ENCODE measurements at regions not wholly inside any gene's neighbourhood (a gene's known extent, or its start where the extent isn't known, plus 50 kb on each side); places are given as distances from the start of the nearest gene placed in this dataset.

DNA sequence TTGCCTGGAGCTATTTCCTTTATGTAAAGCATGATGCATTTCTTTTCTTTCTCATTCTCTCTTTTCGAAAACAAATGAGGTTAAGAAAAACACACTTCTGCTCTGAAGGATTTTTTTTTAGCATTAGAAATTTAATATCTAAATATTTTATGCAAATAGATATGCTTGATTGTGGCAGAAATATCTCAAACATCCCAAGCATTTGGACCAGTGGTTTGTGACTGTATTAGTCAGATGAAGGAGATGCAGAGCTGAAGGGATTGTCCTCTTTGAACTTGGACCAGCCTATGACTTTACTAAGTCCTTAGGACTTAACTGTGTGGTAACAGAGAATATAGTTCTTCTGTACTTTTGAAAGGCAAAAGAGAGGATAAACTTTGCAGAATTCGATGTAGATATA is 335.9 kb upstream of the NT5C1B start:
- Histone ChIP-seq H3K36me3 (replicated peaks; ENCODE audit: low read depth, low read length) (no peaks in the 10 kb centered on the region), H3K9me3 (ENCODE audit: insufficient read depth, low read length) (no peaks in the 10 kb centered on the region), H4K20me1 (ENCODE audit: insufficient read depth, low read length) (no peaks in the 10 kb centered on the region), H3K9ac (ENCODE audit: low read length) (no peak overlapping the region), H3K4me2 (ENCODE audit: low read length) (no peak overlapping the region), H3K79me2 (ENCODE audit: low read length) (no peaks in the 10 kb centered on the region), H3K27ac (ENCODE audit: low read length) (no peak overlapping the region), H3K4me1 (ENCODE audit: low read length) (peaks cover 9% of the 10 kb centered on the region), H2AFZ (ENCODE audit: low read depth, low read length) (no peak overlapping the region), H3K4me3 (ENCODE audit: low read length) (no peak overlapping the region), H3K27me3 (ENCODE audit: low read depth, low read length) (no peaks in the 10 kb centered on the region)
- TF ChIP-seq EZH2phosphoT487 (IDR thresholded peaks at IDR 0.05; ENCODE audit: low read depth) = no peak
- TF ChIP-seq, protein P1, sequence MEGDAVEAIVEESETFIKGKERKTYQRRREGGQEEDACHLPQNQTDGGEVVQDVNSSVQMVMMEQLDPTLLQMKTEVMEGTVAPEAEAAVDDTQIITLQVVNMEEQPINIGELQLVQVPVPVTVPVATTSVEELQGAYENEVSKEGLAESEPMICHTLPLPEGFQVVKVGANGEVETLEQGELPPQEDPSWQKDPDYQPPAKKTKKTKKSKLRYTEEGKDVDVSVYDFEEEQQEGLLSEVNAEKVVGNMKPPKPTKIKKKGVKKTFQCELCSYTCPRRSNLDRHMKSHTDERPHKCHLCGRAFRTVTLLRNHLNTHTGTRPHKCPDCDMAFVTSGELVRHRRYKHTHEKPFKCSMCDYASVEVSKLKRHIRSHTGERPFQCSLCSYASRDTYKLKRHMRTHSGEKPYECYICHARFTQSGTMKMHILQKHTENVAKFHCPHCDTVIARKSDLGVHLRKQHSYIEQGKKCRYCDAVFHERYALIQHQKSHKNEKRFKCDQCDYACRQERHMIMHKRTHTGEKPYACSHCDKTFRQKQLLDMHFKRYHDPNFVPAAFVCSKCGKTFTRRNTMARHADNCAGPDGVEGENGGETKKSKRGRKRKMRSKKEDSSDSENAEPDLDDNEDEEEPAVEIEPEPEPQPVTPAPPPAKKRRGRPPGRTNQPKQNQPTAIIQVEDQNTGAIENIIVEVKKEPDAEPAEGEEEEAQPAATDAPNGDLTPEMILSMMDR (IDR thresholded peaks at IDR 0.05; ENCODE audit: low read depth, low read length) = no peak

GRCh38 chr2:18924886-18925285 is 335.5 kb upstream of the NT5C1B start:
- H4K20me1 ChIP-seq (ENCODE audit: insufficient read depth, low read length) = no peaks in the 10 kb centered on the region
- no peaks in the 10 kb centered on the region for H3K36me3 ChIP-seq (replicated peaks; ENCODE audit: low read depth, low read length)
- no peak overlapping the region for H3K27ac ChIP-seq (ENCODE audit: low read length)
- no peak overlapping the region for H3K4me3 ChIP-seq (ENCODE audit: low read length)
- H3K27me3 ChIP-seq (ENCODE audit: low read depth, low read length) = no peaks in the 10 kb centered on the region
- TF ChIP-seq, protein P1 (IDR thresholded peaks at IDR 0.05; ENCODE audit: low read depth, low read length) = no peak
- TF ChIP-seq EZH2phosphoT487 (IDR thresholded peaks at IDR 0.05; ENCODE audit: low read depth) = no peak
- H2AFZ ChIP-seq (ENCODE audit: low read depth, low read length) = no peak overlapping the region
- no peak overlapping the region for H3K4me2 ChIP-seq (ENCODE audit: low read length)
- no peaks in the 10 kb centered on the region for H3K9me3 ChIP-seq (ENCODE audit: insufficient read depth, low read length)
- H3K9ac ChIP-seq (ENCODE audit: low read length) = no peak overlapping the region
- peaks cover 9% of the 10 kb centered on the region for H3K4me1 ChIP-seq (ENCODE audit: low read length)
- no peaks in the 10 kb centered on the region for H3K79me2 ChIP-seq (ENCODE audit: low read length)

- H3K4me3 ChIP-seq (ENCODE audit: low read length) = no peak overlapping the region
- no peaks in the 10 kb centered on the region for H3K9me3 ChIP-seq (ENCODE audit: insufficient read depth, low read length)
- H2AFZ ChIP-seq (ENCODE audit: low read depth, low read length) = no peak overlapping the region
- peaks cover 9% of the 10 kb centered on the region for H3K4me1 ChIP-seq (ENCODE audit: low read length)
- H3K36me3 ChIP-seq (replicated peaks; ENCODE audit: low read depth, low read length) = no peaks in the 10 kb centered on the region
- H3K27me3 ChIP-seq (ENCODE audit: low read depth, low read length) = no peaks in the 10 kb centered on the region
- no peaks in the 10 kb centered on the region for H4K20me1 ChIP-seq (ENCODE audit: insufficient read depth, low read length)
- TF ChIP-seq, protein P1 (IDR thresholded peaks at IDR 0.05; ENCODE audit: low read depth, low read length) = no peak
- no peak for TF ChIP-seq EZH2phosphoT487 (IDR thresholded peaks at IDR 0.05; ENCODE audit: low read depth)
- no peaks in the 10 kb centered on the region for H3K79me2 ChIP-seq (ENCODE audit: low read length)
- no peak overlapping the region for H3K4me2 ChIP-seq (ENCODE audit: low read length)
- H3K9ac ChIP-seq (ENCODE audit: low read length) = no peak overlapping the region
- H3K27ac ChIP-seq (ENCODE audit: low read length) = no peak overlapping the region
Measured at GRCh38 chr2:18924386-18924785, 335.0 kb upstream of the NT5C1B start.

DNA sequence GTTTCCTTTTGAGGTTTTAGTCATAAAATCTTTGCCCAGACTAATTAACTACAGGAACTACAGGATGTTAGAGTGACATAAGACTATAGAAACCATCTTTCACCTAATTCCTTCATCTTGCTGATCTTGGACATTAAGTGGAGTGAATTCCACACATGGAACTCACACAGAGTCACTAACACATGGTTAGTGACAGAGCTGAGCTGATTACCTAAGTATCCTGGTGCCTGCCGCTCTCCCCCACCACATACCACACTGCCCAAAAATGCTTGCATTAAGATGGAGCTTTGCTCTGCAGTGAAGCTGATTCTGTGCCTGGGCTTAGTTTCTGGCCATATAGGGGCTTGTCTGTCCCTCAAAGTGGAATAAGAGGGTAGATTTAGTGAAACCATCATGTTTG is 332.9 kb upstream of the NT5C1B start:
- H3K4me2 ChIP-seq (ENCODE audit: low read length) = no peak overlapping the region
- no peak overlapping the region for H2AFZ ChIP-seq (ENCODE audit: low read depth, low read length)
- no peaks in the 10 kb centered on the region for H3K79me2 ChIP-seq (ENCODE audit: low read length)
- H3K27me3 ChIP-seq (ENCODE audit: low read depth, low read length) = no peaks in the 10 kb centered on the region
- H4K20me1 ChIP-seq (ENCODE audit: insufficient read depth, low read length) = no peaks in the 10 kb centered on the region
- TF ChIP-seq, protein P1 (IDR thresholded peaks at IDR 0.05; ENCODE audit: low read depth, low read length) = no peak
- TF ChIP-seq EZH2phosphoT487 (IDR thresholded peaks at IDR 0.05; ENCODE audit: low read depth) = no peak
- no peak overlapping the region for H3K4me3 ChIP-seq (ENCODE audit: low read length)
- no peak overlapping the region for H3K9ac ChIP-seq (ENCODE audit: low read length)
- peaks cover 9% of the 10 kb centered on the region for H3K4me1 ChIP-seq (ENCODE audit: low read length)
- H3K27ac ChIP-seq (ENCODE audit: low read length) = no peak overlapping the region
- H3K9me3 ChIP-seq (ENCODE audit: insufficient read depth, low read length) = no peaks in the 10 kb centered on the region
- no peaks in the 10 kb centered on the region for H3K36me3 ChIP-seq (replicated peaks; ENCODE audit: low read depth, low read length)
